GM12878 (cell line): ENCODE measurements at regions not wholly inside any gene's neighbourhood (a gene's known extent, or its start where the extent isn't known, plus 50 kb on each side); places are given as distances from the start of the nearest gene placed in this dataset.

Experiments used
- CEBPB ChIP-seq, 2 experiments: fragments of 150-350 bp in 1 of 2; IDR thresholded peaks; 2 replicates each; pipeline ENCODE4 v1.6.1; 2012 to 2014; ENCODE audit warnings: low read depth in 2 of 2, low read length in 2 of 2, borderline replicate concordance in 1 of 2, inconsistent platforms in 1 of 2
- EP300 ChIP-seq, 2 experiments: fragments of 150-350 bp in 1 of 2; IDR thresholded peaks; 2 replicates each; pipeline ENCODE4 v1.6.1; 2011 to 2012; ENCODE audit warnings: low read depth in 2 of 2, low read length in 2 of 2, borderline replicate concordance in 1 of 2, improper control_type of control experiment in 1 of 2, inconsistent platforms in 1 of 2; ENCODE audit not compliant: control insufficient read depth in 1 of 2
- EZH2 ChIP-seq: IDR thresholded peaks from 2 replicates; pipeline ENCODE4 v1.6.1; 2012; ENCODE audit warnings: low read depth, mild to moderate bottlenecking, control low read depth, inconsistent platforms, low read length, borderline replicate concordance; ENCODE audit not compliant: control insufficient read depth
- NFIC ChIP-seq: IDR thresholded peaks from 2 replicates; pipeline ENCODE4 v1.6.1; 2012; ENCODE audit warnings: low read depth, mild to moderate bottlenecking, inconsistent platforms, low read length, moderate library complexity
- NR2C2 ChIP-seq: IDR thresholded peaks from 2 replicates; pipeline ENCODE4 v1.6.1; 2011; ENCODE audit warnings: borderline replicate concordance, low read depth; ENCODE audit not compliant: control insufficient read depth, insufficient read length
- POLR2A ChIP-seq: IDR thresholded peaks from 2 replicates; pipeline ENCODE4 v1.6.1; 2011; ENCODE audit warnings: low read depth, mild to moderate bottlenecking, low read length
- RAD21 ChIP-seq: IDR thresholded peaks from 2 replicates; pipeline ENCODE4 v1.6.1; 2011; ENCODE audit warnings: mild to moderate bottlenecking, low read depth, low read length, moderate library complexity; ENCODE audit not compliant: insufficient read depth
- TCF7 ChIP-seq: IDR thresholded peaks from 2 replicates; pipeline ENCODE4 v1.6.1; 2014; ENCODE audit warnings: antibody characterized with exemption, borderline replicate concordance
- YY1 ChIP-seq: IDR thresholded peaks from 2 replicates; pipeline ENCODE4 v1.6.1; 2011; ENCODE audit warnings: low read depth, mild to moderate bottlenecking, low read length
- TF ChIP-seq, protein P1 (sequence below), 3 experiments: IDR thresholded peaks in 2 of 3; conservative IDR thresholded peaks in 1 of 3; 2 replicates each; pipeline ENCODE4 v1.5.1; 2011; ENCODE audit warnings: low read depth in 3 of 3, low read length in 3 of 3, mild to moderate bottlenecking in 3 of 3, control low read depth in 2 of 3, moderate library complexity in 2 of 3, inconsistent platforms in 1 of 3, mixed read lengths in 1 of 3; ENCODE audit not compliant: control insufficient read depth in 2 of 3, insufficient read depth in 1 of 3; ENCODE audit errors: extremely low read depth in 1 of 3
- TF ChIP-seq, protein P2 (sequence below): IDR thresholded peaks from 2 replicates; pipeline ENCODE4 v1.6.1; 2011; ENCODE audit warnings: borderline replicate concordance, low read depth, mild to moderate bottlenecking, moderate library complexity, mixed read lengths, low read length; ENCODE audit not compliant: insufficient read depth; ENCODE audit errors: extremely low read length

DNA sequence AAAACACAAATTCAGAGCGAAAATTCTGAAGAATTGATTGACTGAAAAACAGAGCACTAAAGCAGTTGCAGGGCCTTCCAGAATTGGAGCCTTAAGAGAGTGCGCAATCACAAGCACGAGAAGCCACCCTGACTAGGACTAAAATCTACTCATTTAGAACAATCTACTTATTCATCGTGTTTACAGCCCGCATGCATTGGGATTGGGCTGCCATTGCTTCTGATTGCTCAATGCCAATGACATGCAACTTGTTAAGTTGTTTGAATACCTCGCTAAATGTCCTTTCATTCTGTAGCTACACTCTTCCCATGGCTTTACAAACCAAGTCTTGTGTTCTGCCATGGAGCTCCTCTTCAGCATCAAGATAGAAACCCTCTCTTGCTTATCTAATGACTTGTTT, 425.9 kb upstream of the POM121L12 start:
- TF ChIP-seq, protein P1, sequence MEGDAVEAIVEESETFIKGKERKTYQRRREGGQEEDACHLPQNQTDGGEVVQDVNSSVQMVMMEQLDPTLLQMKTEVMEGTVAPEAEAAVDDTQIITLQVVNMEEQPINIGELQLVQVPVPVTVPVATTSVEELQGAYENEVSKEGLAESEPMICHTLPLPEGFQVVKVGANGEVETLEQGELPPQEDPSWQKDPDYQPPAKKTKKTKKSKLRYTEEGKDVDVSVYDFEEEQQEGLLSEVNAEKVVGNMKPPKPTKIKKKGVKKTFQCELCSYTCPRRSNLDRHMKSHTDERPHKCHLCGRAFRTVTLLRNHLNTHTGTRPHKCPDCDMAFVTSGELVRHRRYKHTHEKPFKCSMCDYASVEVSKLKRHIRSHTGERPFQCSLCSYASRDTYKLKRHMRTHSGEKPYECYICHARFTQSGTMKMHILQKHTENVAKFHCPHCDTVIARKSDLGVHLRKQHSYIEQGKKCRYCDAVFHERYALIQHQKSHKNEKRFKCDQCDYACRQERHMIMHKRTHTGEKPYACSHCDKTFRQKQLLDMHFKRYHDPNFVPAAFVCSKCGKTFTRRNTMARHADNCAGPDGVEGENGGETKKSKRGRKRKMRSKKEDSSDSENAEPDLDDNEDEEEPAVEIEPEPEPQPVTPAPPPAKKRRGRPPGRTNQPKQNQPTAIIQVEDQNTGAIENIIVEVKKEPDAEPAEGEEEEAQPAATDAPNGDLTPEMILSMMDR (IDR thresholded peaks at IDR 0.05 in 2 of 3, conservative IDR thresholded peaks at IDR 0.05 in 1 of 3; ENCODE audit: control insufficient read depth in 2 of 3, extremely low read depth in 1 of 3, insufficient read depth in 1 of 3, low read depth in 3 of 3, low read length in 3 of 3): no peak
- TF ChIP-seq NR2C2: no peak
- TF ChIP-seq EP300 (IDR thresholded peaks at IDR 0.05; ENCODE audit: borderline replicate concordance in 1 of 2, control insufficient read depth in 1 of 2, low read depth in 2 of 2, low read length in 2 of 2): no peak
- TF ChIP-seq EZH2: no peak
- TF ChIP-seq TCF7: no peak
- TF ChIP-seq POLR2A: no peak
- no peak for TF ChIP-seq CEBPB (IDR thresholded peaks at IDR 0.05; ENCODE audit: borderline replicate concordance in 1 of 2, low read depth in 2 of 2, low read length in 2 of 2)
- no peak for TF ChIP-seq RAD21
- TF ChIP-seq NFIC: no peak
- TF ChIP-seq YY1: no peak
- TF ChIP-seq, protein P2, sequence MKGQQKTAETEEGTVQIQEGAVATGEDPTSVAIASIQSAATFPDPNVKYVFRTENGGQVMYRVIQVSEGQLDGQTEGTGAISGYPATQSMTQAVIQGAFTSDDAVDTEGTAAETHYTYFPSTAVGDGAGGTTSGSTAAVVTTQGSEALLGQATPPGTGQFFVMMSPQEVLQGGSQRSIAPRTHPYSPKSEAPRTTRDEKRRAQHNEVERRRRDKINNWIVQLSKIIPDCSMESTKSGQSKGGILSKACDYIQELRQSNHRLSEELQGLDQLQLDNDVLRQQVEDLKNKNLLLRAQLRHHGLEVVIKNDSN: no peak
